ENCODE measurements at regions not wholly inside any gene's neighbourhood (a gene's known extent, or its start where the extent isn't known, plus 50 kb on each side); places are given as distances from the start of the nearest gene placed in this dataset.

DNA sequence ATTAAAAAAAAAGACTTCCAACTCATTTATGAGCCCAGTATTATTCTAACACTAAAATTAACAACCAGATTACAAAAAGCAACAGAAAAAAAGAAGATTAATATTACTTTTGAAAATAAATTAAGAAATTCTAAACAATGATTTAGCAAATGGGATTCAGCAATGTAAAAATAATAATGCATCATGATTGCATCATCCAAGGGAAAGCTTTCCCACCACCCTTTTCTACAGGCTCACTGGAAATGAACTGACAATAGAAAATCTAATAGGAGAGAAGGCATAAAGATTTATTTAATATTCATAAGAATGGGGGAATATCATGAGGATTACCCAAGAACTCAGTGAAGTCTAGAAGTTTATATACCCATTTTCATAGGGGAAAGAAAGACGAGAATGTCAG is 1671.9 kb downstream of the NCAM2 start:
- TF ChIP-seq CTCF (IDR thresholded peaks at IDR 0.05) (no peak), POLR2AphosphoS5 (IDR thresholded peaks at IDR 0.05) (no peak)

Data from upper lobe of left lung (tissue), 4 donors.